ENCODE measurements at regions not wholly inside any gene's neighbourhood (a gene's known extent, or its start where the extent isn't known, plus 50 kb on each side); places are given as distances from the start of the nearest gene placed in this dataset.

DNA sequence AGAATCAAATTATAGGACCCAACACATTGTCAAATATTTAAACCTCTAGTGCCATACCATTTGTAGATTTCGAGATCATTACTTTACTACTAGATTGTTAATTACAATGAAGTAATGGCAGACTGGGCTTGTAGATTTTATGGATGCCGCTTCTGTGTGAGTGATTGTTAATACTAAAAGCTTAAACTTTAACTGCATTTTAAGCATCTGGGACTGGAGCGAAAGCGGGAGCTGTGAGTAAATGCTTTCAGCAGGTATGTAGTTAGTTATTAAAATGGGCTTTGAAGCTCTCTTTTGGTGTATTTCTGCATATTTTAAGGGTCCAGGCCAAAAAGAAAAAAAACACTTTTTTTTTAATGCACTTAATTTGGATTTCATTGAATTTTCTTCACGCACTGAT is 519.3 kb downstream of the MED13L start:
- no peak for DNase-seq

DNA sequence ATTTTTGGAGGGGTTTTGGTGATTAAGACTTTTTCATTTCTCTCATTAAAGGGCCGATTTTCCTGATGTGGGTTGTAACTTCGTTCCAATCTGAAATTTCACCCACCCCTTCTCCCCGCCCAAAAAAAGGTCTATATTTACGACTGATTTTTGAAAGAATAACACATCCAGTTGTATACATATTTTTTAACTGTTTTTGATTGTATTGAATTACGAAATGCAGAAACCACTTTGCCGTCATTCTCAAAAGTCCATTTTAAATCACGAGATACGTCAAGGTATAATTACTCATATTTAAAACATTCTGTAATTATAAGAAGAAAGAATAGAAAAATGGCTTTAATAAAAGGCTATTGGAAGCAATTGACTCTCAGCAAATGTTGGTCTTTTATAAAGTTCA is 520.7 kb downstream of the MED13L start:
- no peak for DNase-seq

DNA sequence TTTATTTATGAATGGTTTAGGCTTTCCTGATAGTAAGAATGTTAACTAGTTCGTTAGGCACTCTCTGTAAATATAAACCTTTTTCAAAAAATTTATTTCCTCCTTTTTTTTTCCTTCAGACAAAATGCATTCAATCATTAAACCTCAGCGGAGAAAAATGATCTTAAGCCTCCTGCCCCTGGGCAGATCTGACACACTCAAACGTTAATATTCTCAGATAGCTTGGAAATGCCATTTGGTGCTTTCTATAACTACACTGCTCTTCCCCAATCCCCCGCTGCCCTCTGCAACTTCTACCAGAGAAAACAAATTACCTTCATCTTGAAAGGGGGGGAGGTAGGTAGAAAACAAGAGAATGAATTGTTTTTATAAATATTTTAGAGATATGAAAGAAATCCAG is 521.2 kb downstream of the MED13L start:
- DNase-seq = no peak

DNA sequence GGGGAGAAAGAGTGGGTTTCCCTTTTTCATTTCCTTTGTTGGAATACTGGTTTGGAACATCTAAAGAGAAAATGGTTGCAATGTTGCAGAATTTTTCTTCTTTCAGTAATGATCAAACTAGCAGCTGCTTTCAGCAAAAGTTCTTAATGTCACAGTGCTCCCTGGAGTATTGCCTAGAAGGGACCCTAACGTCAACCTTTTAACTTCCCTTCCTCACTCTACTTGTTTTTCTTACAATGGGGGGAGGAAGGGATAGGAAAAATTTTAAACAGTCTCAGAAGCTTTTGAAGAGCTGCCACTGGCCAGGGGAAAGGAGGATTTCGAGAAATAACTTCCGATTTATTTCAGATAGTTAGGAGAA is 521.8 kb downstream of the MED13L start:
- DNase-seq = no peak

DNA sequence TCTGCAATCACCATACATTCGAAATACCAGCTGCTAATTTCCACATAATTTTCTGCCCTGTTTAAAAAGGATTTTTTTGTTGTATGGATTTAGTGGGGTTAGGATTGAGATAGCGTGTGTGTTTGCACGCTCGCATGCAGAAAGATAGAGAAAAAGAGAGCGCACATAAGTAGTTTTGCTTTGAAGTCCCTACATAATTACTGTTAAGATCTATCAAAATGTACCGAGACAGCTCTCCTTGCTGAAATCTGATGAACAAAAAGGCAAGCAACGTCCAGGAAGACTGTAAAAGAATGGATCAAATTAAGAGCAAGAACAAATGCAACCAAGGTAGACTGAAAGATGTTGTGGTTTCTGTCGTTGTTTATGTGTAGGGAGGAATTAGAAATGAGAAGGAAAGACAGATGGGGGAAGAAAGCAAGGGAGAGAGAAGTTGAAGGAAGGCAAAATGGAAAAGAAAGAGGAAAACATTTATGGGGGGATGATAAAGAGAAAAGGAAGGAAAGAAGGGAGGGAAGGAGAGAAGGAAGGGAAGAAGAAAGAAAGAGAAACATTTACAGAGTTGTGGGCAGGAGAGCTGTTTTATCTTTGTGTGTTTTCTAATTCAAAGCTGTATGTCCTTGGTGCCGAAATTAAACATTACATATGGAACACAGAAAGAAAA is 522.3 kb downstream of the MED13L start:
- no peak for DNase-seq

DNA sequence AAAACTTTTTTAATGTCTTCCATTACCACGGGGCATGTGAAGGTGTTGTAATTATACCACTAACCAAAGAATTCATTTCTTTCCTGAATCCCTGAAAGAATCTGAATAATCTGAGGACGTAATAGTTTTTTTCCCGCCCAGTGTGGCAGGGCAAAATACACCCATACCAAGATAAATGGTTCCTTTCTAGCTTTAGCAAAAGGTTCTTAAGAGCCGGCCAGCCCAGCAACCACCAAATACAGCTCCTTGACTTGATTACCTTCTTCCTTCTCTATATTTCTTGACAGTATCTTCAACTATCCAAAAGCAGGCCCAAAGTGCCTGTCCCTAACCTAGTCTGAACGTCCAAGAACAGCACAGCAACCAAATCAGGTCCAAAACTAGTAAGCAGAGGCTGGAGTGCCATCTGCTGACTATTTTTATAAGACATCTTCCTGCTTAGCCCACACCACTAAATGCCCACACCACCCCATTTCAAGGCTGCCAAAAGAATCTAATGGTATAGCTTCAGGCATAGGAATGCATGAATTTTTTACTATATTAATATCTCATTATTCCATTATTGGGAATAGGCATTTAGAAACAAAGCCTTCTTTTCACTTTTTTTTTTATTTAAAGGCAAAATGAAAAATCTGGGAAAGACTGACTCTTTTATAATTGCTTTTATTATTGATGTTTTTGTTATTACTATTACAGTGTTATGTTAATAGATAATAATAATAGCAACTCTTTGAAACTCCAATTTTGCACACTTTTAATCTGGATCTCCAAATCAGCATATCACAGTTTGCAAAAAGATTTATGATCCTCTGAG is 524.4 kb downstream of the MED13L start:
- DNase-seq = no peak

DNA sequence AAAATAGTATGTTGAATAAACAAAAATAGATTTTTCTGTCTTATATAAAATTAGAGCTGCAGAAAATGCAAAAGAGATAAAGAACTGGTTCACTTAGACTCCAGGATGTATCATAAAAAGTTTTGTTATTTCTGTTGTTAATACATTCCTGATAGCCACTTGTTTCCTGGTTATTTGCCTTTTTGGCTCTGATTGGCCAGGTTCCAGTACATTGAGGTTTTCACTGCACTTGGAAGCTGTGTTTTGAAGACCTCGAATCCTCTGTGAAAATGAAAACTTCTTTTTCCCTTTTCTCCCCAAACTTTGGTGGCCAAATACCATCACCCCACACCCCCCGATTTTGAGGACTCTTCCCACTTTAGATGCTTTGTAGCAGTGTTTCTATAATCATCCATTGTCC is 525.3 kb downstream of the MED13L start:
- DNase-seq = no peak

DNA sequence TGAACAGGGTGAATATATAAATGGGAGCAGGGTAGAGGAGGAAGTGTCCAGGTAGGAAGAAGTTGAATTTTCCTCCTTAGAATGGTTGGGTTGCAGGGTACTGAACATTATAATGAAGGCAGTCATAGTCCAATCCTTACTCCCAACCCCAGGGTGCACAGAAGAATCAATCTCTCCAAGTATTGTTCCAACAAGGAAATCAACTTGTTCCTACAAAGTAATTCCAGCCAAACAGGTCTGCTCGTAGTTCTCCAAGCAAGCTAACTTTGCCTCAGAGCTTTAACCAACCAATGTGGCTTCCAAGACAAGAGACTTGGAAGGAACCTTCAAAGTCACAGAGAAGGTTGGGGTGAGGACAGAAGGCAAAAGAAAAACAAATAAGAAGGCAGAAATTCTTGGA is 527.2 kb downstream of the MED13L start:
- DNase-seq = no peak

DNA sequence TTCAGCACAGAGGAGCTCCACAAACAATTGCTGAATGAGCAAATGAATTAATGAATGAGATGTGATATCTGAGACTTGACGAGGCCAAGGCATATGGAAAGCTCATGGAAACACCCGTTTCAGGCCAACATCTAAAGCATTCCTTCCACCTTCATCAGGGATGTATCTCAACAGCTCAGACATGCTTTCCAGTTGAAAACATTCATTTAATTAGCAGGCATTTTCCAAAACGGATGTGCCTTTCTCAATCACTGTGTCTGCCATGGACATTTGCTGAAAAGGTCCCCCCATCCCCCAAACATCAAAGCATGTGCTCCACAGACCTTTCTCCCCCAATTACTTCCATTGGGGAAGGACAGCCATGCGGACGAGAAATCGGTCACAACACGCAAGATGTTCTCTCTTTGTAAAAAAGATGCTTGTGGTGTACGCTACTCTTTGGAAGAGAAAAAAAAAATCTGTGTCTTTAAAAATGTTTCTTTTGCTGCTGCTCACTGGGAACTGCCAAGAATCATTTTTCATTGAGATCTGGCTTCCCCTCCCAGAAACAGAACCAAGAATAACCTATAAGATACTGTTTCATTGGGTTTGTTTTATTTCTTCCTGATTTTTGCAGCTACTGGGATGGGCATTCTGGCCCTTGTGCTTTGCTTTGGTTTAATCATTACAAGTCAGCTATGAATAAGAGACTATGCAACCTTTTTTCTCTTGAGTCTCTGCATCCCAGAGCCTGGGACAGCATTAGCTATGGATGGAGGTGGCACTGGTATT is 528.2 kb downstream of the MED13L start:
- no peak for DNase-seq

DNA sequence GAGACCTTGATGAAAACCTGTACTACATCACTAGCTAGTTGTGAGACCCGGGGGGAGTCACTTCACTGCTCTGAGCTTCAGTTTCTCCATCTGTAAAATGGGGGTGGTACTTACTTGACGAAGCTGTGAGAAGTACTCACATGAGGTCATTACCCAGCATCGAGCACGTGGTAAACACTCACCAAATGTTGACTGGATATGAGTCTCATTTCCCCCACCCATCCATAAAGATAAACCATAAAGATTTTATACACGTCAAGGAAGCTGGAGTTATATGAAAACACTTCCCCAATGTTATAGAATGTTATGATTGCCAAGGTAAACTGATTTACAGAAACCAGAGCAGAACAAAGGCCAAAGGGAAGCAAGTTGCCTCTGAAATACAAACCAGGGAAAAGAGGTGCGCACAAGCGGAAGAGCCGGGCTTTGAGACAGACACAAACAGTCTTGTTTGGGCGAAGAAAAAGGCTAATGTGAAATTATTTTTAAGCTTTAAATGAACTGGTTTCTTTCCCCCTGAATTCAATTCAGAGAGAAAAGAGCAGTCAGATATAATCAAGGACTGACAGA is 536.8 kb downstream of the MED13L start:
- no peak for DNase-seq

DNA sequence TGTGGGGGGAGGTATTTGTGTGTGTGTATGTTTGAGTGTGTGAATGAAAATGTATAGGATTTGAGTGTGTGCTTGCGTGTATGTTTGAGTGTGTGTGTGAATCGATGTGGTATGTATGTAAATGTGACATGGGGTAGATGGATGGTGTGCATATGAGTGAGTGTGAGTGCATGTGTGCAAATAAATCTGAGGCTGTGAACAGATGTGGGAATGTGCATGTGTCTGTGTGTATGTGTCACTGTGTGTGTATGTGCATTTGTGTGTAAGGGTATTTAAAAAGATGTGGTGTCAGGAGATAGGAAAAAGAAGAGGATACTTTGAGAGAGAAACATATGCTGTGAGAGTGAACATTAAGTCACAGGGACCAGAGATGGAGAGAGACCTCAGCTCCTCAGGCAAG is 539.6 kb downstream of the MED13L start:
- no peak for DNase-seq

DNA sequence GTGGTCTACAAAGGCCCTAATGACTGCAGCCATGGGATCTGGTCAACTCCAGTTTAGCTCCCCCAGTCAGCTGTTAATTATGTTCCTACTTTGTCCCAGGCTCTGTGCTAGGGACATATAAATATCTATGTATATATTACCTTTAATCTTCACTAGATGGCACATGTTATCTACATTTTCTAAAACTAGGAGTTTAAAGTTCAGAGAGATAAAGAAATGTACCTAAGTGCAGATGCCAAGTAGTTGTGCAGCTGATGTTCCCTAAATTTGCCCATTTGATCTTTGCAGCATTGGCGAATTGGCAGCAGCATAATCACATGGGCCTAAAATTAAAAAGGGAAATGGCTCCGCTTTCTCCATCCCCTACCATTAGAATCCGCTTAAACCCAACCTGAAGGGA is 541.1 kb downstream of the MED13L start:
- DNase-seq = no peak

DNA sequence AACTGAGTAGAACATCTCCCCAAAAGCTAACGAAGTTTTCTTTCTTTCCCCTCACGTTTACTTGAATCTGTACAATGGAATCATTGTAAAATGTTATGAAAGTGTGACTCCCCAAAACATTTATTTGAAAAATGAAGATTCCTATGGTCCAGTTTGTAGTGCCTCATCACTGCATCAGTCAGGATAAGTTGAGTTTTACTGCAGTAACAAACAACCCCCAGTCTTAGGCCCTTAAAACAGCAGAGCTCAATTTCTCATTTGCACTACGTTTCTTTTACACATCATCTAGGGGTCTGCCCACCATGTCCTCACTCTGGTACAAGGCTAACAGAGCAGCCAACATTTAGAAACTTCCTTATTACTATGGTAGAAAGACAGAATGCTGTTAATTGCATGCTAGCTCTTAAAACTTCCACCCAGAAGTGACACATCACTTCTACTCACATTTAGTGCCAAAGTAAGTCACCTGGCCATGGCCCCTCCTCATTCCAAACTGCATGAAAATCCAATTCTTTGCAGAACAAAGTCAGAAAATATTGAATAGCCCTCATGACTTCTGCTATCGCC is 546.4 kb downstream of the MED13L start:
- no peak for DNase-seq

DNA sequence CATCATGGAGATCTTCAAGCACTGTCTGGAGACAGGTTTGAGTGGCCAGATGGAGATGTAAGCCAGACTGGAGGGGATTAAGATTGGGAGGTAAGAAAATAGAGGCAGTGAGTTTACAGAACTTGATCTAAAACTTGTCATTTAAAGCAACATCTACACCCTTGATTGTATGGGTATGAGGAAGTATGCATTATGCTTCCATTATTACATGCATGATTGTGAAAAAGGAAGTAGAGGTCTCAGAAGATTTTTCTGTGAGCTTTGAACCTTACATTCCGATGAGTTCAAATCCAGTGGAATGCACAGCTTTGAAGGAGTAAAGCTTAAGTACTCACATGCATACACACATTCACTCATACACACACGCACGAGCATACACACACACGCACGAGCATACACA is 550.8 kb downstream of the MED13L start:
- no peak for DNase-seq

DNA sequence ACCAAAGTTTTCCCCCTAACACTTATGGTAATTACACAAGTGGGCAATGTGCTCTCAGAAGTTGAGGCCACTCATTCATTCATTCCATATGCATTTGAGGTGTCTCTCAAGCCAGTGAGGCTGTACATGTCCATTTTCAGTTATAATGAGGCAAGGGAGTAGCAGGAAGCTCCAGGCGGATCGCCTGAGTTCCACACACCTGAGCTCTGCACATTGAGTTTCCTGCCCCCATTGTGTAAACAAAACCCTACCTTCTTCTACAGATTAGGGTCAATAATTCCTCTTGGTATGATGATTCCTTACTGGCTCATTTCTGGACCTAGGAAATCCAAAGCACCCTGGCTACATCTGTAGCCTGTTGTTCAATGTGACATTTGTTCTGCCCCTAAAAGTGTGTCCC is 555.3 kb downstream of the MED13L start:
- DNase-seq = no peak

DNA sequence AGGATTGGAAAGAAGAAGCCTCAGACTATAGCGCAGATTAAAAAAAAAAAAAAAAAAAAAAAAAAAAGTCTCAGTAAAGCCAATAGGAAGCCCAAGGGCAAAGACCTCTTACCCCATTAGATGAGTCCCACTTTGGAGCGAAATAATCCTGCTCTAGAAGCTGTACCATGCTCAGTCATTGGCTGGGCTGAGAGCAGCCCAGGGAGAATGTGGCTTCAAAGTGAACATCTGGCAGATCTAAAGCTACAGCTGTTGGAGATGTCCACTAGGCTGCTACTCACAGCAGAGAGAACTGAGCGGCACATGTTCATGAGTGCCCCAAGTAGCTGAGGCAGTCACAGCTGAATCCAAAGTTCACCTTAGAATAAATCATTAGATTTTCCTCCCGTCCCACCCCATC is 560.9 kb downstream of the MED13L start:
- DNase-seq = no peak

DNA sequence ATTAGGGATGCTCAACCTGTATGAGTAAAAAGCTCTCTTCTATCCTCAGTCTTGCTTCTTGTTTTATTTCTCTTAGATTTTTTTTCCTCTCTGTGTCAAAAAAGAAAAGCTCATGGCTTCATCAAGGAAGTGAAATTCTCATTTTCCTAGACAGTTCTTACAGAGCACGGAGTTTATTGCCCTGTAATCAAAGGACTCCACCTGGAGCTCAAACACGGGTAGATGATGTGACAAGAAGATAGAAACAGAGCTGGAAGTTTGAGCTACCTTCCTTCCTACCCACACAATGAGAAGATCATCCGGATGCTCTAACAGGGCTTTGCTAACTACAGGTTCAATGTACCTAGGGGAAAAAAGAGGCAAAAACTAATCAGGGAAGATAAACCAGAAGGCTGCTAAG is 564.8 kb downstream of the MED13L start:
- no peak for DNase-seq

DNA sequence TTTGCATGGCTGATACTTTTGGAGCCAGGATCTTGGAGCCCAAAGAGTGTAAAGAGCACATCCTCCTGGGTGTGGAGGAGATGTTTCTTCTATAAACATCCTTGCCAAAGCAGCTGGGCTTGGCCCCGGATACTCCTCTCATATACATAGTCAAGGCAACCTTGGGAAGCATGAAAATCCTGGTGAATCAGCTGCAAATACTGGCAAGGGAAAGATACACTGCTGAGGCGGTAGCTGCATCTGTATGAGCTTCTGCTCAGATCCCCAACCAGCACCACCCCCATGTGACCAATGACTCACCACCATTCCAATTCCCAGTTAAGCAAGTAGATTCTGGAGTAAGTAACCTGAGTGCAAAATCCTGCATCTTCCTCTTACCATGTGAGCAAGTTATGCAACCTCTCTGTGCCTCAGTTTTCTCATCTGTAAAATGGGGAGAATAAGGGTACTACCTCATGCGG is 567.4 kb downstream of the MED13L start:
- DNase-seq = no peak

DNA sequence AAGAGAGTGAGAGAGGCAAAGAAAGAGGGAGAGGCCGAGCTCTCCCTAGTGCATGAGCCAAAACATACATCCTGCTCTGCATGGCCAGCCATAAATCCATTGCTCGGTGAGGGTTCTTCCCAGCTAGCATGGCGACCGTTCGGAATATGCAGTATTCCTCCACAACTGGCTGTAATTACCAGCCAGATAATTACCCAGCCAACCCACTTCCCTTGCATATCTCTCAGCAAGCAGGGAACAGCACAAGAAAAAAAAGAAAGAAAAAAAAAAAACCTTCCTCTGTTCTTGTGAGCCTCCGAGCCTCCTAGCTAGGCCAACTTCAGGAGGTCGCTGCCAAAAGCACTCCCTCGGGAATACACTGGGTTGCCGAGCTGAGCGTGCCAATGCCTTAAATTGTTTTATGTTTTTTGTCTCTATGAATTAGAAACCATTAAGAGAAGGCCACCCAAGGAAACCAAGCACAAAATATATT is 567.9 kb downstream of the MED13L start:
- no peak for DNase-seq

DNA sequence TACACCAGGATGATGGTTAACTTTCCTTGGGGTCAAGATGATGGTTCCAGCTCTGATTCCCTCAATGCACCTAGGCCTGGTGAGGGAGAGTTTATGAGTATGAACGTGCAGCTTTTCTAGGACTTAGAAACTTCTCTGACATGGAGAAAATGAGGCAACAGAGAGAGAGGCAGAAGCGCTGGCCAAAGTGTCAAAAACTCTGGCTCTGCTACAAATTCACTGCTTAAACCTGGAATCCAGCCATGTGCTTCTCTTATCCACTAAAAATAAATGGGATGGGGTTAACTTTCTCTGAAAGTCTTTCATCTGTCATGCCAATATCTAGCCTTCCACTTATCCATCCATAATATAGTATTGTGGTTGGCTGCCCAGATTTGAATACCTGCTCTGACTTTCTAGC is 568.7 kb downstream of the MED13L start:
- no peak for DNase-seq

DNA sequence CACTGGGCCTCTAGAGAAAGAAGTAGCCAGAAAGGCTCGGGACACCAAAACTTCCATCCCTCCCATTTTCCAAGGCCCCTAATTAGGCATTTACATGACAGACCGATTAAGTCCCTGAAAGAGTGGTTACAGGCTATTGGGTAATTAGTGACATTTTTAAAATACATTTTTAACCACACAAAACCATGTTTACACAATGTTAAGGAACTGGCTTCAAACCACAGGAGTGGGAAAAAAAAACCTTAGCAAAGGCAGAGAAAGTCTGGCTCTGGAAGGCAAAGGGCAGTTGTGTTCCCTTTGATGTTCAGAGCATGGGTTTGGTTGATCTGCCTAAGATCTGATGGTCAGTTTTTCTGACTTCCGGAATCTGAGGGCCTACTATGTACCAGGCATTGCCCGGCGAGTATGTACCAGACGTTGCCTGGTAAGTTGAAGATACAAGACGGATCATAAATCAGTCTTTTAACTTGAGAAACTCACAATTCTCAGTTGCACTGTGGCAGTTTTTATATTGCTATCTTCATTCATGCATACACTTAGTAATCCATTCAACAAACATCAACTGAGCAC is 576.5 kb downstream of the MED13L start:
- no peak for DNase-seq

DNA sequence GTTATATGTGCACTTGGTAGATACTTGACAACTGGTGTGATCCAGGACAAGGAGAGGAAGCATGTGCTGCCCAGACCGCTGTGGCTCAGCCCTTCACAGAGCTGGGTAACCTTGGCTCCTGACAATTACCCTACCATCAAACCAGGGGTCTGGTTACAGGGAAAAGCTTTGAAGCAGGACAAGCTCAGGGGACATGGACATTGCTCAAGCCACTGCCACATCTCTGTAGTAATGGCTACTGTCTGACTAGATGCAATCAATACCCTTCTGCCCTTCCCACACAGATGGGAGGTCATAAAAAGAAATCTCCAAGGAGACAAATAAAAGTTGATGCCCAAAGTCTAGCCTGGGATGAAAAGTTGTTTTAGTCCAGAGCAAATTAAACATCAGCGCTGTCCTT is 577.4 kb downstream of the MED13L start:
- DNase-seq = no peak

DNA sequence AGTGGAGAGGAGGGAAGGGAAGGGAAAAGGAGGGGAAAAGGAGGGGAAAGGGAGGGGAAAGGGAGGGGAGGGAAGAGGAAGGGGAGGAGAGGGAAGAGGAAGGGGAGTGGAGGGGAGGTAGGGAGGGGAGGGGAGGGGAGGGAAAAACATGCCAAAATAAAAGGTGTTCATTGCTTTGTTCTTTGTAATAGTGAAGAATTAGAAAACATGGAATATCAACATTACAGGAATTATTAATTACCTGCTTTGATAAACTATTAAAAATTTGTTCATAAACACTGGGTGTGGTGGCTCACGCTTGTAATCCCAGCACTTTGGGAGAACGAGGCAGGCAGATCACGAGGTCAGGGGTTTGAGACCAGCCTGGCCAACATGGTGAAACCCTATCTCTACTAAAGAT is 579.2 kb downstream of the MED13L start:
- no peak for DNase-seq
